Transverse colon (tissue), 3 donors: ENCODE measurements at regions not wholly inside any gene's neighbourhood (a gene's known extent, or its start where the extent isn't known, plus 50 kb on each side); places are given as distances from the start of the nearest gene placed in this dataset.

ENCODE experiments used
- CTCF ChIP-seq, 5 experiments: fragments of 200-600 bp in 3 of 5; fragments of 450-650 bp in 2 of 5; sonication (generic) in 3 of 5; IDR thresholded peaks; 1 replicate in 2 of 5; 2 replicates in 3 of 5; pipeline ENCODE4 v1.5.1; 2016 to 2017; ENCODE audit warnings: antibody characterized with exemption in 5 of 5, inconsistent platforms in 3 of 5, mild to moderate bottlenecking in 2 of 5, moderate library complexity in 1 of 5
- POLR2A ChIP-seq: fragments of 450-650 bp; IDR thresholded peaks from one replicate; pipeline ENCODE4 v1.6.1; 2016; ENCODE audit warnings: antibody characterized with exemption, mild to moderate bottlenecking, moderate library complexity

GRCh38 chr22:48356731-48357130, 1470.9 kb downstream of the BRD1 start:
- no peak for TF ChIP-seq POLR2A
- TF ChIP-seq CTCF (IDR thresholded peaks at IDR 0.05), result no peak
